Heart right ventricle (tissue), 16 donors: ENCODE measurements at regions not wholly inside any gene's neighbourhood (a gene's known extent, or its start where the extent isn't known, plus 50 kb on each side); places are given as distances from the start of the nearest gene placed in this dataset.
A peak's percentile ranks its signal among the peaks of the same experiment; 100 is the strongest.
"Not testable (repeated sequence)": the region's sequence is repeated elsewhere in the genome, so short reads cannot be mapped to it uniquely, and the experiment has no call there.

ENCODE experiments used
- ATAC-seq, 8 donors: fragments of 200-7000 bp; cut with Tn5 transposase; one replicate each; pipeline ENCODE4 v1.9.1; 2020; ENCODE audit warnings: mild to moderate bottlenecking in 8 of 8, moderate library complexity in 8 of 8, moderate number of reproducible peaks in 1 of 8
- DNase-seq, 2 donors: peaks; one replicate each; pipeline ENCODE4 v3.0.0-alpha.2; 2020
- H3K27ac ChIP-seq, 10 donors: fragments of 200-600 bp; sonication (generic) in 2 of 10; one replicate each; pipeline versions ENCODE4 v1.5.0 to v1.8.0; 2020 to 2022; ENCODE audit warnings: mild to moderate bottlenecking in 3 of 10
- H3K27me3 ChIP-seq, 7 donors: fragments of 200-600 bp; one replicate each; pipeline ENCODE4 v1.8.0; 2021 to 2022; ENCODE audit warnings: mild to moderate bottlenecking in 2 of 7
- H3K36me3 ChIP-seq, 9 donors: fragments of 200-600 bp; sonication (generic) in 1 of 9; one replicate each; pipeline versions ENCODE4 v1.5.0 to v1.8.0; 2020 to 2022; ENCODE audit warnings: mild to moderate bottlenecking in 2 of 9
- H3K4me1 ChIP-seq, 9 donors: fragments of 200-600 bp; sonication (generic) in 1 of 9; one replicate each; pipeline versions ENCODE4 v1.5.0 to v1.8.0; 2020 to 2022; ENCODE audit warnings: mild to moderate bottlenecking in 4 of 9
- H3K4me3 ChIP-seq, 10 donors: fragments of 200-600 bp; sonication (generic) in 2 of 10; one replicate each; pipeline versions ENCODE4 v1.5.0 to v1.8.0; 2020 to 2022; ENCODE audit warnings: mild to moderate bottlenecking in 7 of 10, moderate library complexity in 2 of 10
- H3K9me3 ChIP-seq, 11 donors: fragments of 200-600 bp in 10 of 11; sonication (generic) in 2 of 11; one replicate each; pipeline versions ENCODE4 v1.5.0 to v1.8.0; 2013 to 2022; ENCODE audit warnings: mild to moderate bottlenecking in 2 of 11, control low read depth in 1 of 11, moderate library complexity in 1 of 11
- CTCF ChIP-seq, 9 donors: fragments of 200-600 bp; sonication (generic) in 2 of 9; IDR thresholded peaks; one replicate each; pipeline versions ENCODE4 v1.5.0 to v1.8.0; 2021 to 2022; ENCODE audit warnings: antibody characterized with exemption in 9 of 9, mild to moderate bottlenecking in 5 of 9, moderate library complexity in 1 of 9
- WGBS, 2 donors: extraction: QIAGEN DNeasy Blood & Tissue Kit; methylation state at CpG; one replicate each; pipeline ENCODE4 v1.1.7; 2013; ENCODE audit warnings: inconsistent platforms in 1 of 2; 5-methylcytosine and 5-hydroxymethylcytosine counted together
- intact Hi-C, 10 donors: fragments of 100-400 bp; cut with DNase I; formaldehyde crosslinking; loops; one replicate each; pipeline versions ENCODE4 v1.11.1 to v1.14.2; 2022
- donor health status: Arrhythmogenic right ventricular cardiomyopathy.
- donor health status: ischemic (EF 13 %, LVEDD 7.1; RV severe dilation, severe dysfunction).
- donor health status: healthy with polysubstance abuse.
- donor health status: DM: no; HTN: yes; CAD: no.
- donor health status: DM: no; HTN: no; CAD: no.
- donor health status: ischemic (EF 25% LVEDD 6.9; RV normal size, moderate dysfunction).
- donor health status: ischemic (EF 25% LVEDD 5.7; RV mildly dilated, moderate dysfunction).
- donor health status: healthy.
- donor health status: DM: yes; HTN: yes; CAD: no.
- donor health status: Ischemic cardiomyopathy.
- donor health status: ischemic (EF 35%, LVEDD 5.7; RV mildly dilated, moderate dysfunction).
- donor health status: nonischemic (EF 11% LVEDD 7.7; RV severe dilation, severe dysfunction).
- donor health status: DM: yes; HTN: yes; CAD: no.
- donor health status: PGD.
- donor health status: ischemic (EF 29% LVEDD 5.4; RV normal size, mild dysfunction).
- donor health status: nonischemic (EF 23%, LVEDD 6.1; RV moderate dilation, normal function).

- no peak for TF ChIP-seq CTCF (IDR thresholded peaks at IDR 0.05)
- no peak for DNase-seq
- Histone ChIP-seq H3K36me3 (no peaks in the 10 kb centered on the region), H3K4me3 (no peak overlapping the region), H3K4me1 (peaks cover 0 to 16% (median 9%) of the 10 kb centered on the region in 9 donors), H3K9me3 (no peaks in the 10 kb centered on the region), H3K27me3 (no peaks in the 10 kb centered on the region), H3K27ac (no peak overlapping the region)
- intact Hi-C loops = no loop called here
- ATAC-seq = no peak
- WGBS, 2 donors = 26 to 31% methylated on average over 2 of the region's 2 CpGs
Measured at GRCh38 chr4:14169460-14169859, 541.9 kb upstream of the BOD1L1 start.

- H3K9me3 ChIP-seq, H3K4me3 ChIP-seq, H3K36me3 ChIP-seq, intact Hi-C loops, ATAC-seq, H3K27me3 ChIP-seq, H3K27ac ChIP-seq, DNase-seq: not testable (repeated sequence)
- H3K4me1 ChIP-seq = peaks cover 0 to 16% (median 9%) of the 10 kb centered on the region in 9 donors
- WGBS, 2 donors = 80 to 90% methylated on average over 6 of the region's 6 CpGs
Measured at GRCh38 chr4:14169940-14170339, 542.4 kb upstream of the BOD1L1 start.

- no peak for ATAC-seq
- Histone ChIP-seq H3K9me3 (no peaks in the 10 kb centered on the region), H3K27me3 (no peaks in the 10 kb centered on the region), H3K4me1 (peaks cover 0 to 16% (median 4%) of the 10 kb centered on the region in 9 donors), H3K4me3 (no peak overlapping the region), H3K36me3 (no peaks in the 10 kb centered on the region), H3K27ac (no peak overlapping the region)
- no peak for DNase-seq
- WGBS, 2 donors = 96 to 97% methylated on average over 3 of the region's 3 CpGs
- intact Hi-C loops = no loop called here
- no peak for TF ChIP-seq CTCF (IDR thresholded peaks at IDR 0.05)
Measured at GRCh38 chr4:14176613-14177012, 549.1 kb upstream of the BOD1L1 start.

GRCh38 chr4:14177987-14178386 lies 550.5 kb upstream of the BOD1L1 start:
- Histone ChIP-seq H3K9me3 (no peaks in the 10 kb centered on the region), H3K27me3 (no peaks in the 10 kb centered on the region), H3K36me3 (no peaks in the 10 kb centered on the region), H3K4me3 (no peak overlapping the region), H3K4me1 (peaks cover 0 to 16% (median 4%) of the 10 kb centered on the region in 9 donors), H3K27ac (peak overlapping the region in 1 of 10 donors; percentile 45)
- ATAC-seq (no peak), DNase-seq (no peak)
- TF ChIP-seq CTCF (IDR thresholded peaks at IDR 0.05) = no peak
- WGBS, 2 donors = 90 to 92% methylated on average over 3 of the region's 3 CpGs
- intact Hi-C loops = no loop called here

- no peak for DNase-seq
- no peaks in the 10 kb centered on the region for H3K27me3 ChIP-seq
- H3K4me3 ChIP-seq = no peak overlapping the region
- no peak for TF ChIP-seq CTCF (IDR thresholded peaks at IDR 0.05)
- ATAC-seq = peak in 2 of 8 donors; percentile 68 to 75
- H3K4me1 ChIP-seq = peaks cover 0 to 16% (median 4%) of the 10 kb centered on the region in 9 donors
- intact Hi-C loops = no loop called here
- H3K9me3 ChIP-seq = no peaks in the 10 kb centered on the region
- 24 to 33% methylated on average over 1 of the region's 1 CpG for WGBS, 2 donors
- H3K27ac ChIP-seq = peak overlapping the region in 1 of 10 donors; percentile 45
- no peaks in the 10 kb centered on the region for H3K36me3 ChIP-seq
Measured at GRCh38 chr4:14178421-14178820, 550.9 kb upstream of the BOD1L1 start.
